H9 (cell line): ENCODE measurements at regions not wholly inside any gene's neighbourhood (a gene's known extent, or its start where the extent isn't known, plus 50 kb on each side); places are given as distances from the start of the nearest gene placed in this dataset.

Experiments used
- DNase-seq: peaks from one replicate; pipeline ENCODE4 v3.0.0-alpha.2; 2017
- H2AFZ ChIP-seq: one replicate; pipeline ENCODE4 v1.6.1; 2013; ENCODE audit warnings: mild to moderate bottlenecking, low read length, control low read depth, moderate library complexity
- H2AK5ac ChIP-seq: 2 replicates; pipeline ENCODE4 v1.6.1; 2013; ENCODE audit warnings: low read length, control low read depth, mixed read lengths; ENCODE audit not compliant: insufficient read length
- H2BK120ac ChIP-seq: one replicate; pipeline ENCODE4 v1.6.1; 2013; ENCODE audit warnings: low read depth, mild to moderate bottlenecking, low read length, control low read depth, inconsistent platforms; ENCODE audit not compliant: poor library complexity, severe bottlenecking
- H2BK12ac ChIP-seq: 2 replicates; pipeline ENCODE4 v1.6.1; 2013; ENCODE audit warnings: low read length, control low read depth, mixed read lengths, low read depth; ENCODE audit not compliant: insufficient read length
- H2BK15ac ChIP-seq: 2 replicates; pipeline ENCODE4 v1.6.1; 2013; ENCODE audit warnings: low read depth, low read length, control low read depth
- H2BK20ac ChIP-seq: one replicate; pipeline ENCODE4 v1.6.1; 2013; ENCODE audit warnings: low read depth, mild to moderate bottlenecking, low read length, control low read depth, inconsistent platforms; ENCODE audit not compliant: poor library complexity, severe bottlenecking
- H2BK5ac ChIP-seq: 2 replicates; pipeline ENCODE4 v1.6.1; 2013; ENCODE audit warnings: low read length, control low read depth, mixed read lengths; ENCODE audit not compliant: insufficient read length
- H3K14ac ChIP-seq: 2 replicates; pipeline ENCODE4 v1.6.1; 2013; ENCODE audit warnings: low read length, control low read depth; ENCODE audit not compliant: insufficient read depth
- H3K18ac ChIP-seq: 2 replicates; pipeline ENCODE4 v1.6.1; 2013; ENCODE audit warnings: low read depth, mild to moderate bottlenecking, mixed read lengths, low read length, control low read depth; ENCODE audit not compliant: insufficient read length
- H3K23ac ChIP-seq: 2 replicates; pipeline ENCODE4 v1.6.1; 2013; ENCODE audit warnings: low read length, control low read depth, mixed read lengths, low read depth; ENCODE audit not compliant: insufficient read length
- H3K23me2 ChIP-seq: 2 replicates; pipeline ENCODE4 v1.6.1; 2013; ENCODE audit warnings: low read depth, mild to moderate bottlenecking, mixed read lengths, low read length, control low read depth; ENCODE audit not compliant: insufficient read length, poor library complexity, severe bottlenecking
- H3K27ac ChIP-seq: 2 replicates; pipeline ENCODE4 v1.5.1; 2013; ENCODE audit warnings: low read length, control low read depth, mixed read lengths, low read depth; ENCODE audit not compliant: insufficient read length
- H3K27me3 ChIP-seq: 2 replicates; pipeline ENCODE4 v1.6.1; 2013; ENCODE audit warnings: low read length, control low read depth, inconsistent platforms; ENCODE audit not compliant: insufficient read depth
- H3K4ac ChIP-seq: 2 replicates; pipeline ENCODE4 v1.6.1; 2013; ENCODE audit warnings: low read depth, mild to moderate bottlenecking, control low read depth, inconsistent platforms, low read length, moderate library complexity
- H3K4me1 ChIP-seq: 2 replicates; pipeline ENCODE4 v1.6.1; 2013; ENCODE audit warnings: low read length, control low read depth, inconsistent platforms; ENCODE audit not compliant: insufficient read depth
- H3K4me2 ChIP-seq: 2 replicates; pipeline ENCODE4 v1.6.1; 2013; ENCODE audit warnings: low read length, control low read depth, mixed read lengths; ENCODE audit not compliant: insufficient read length, insufficient read depth
- H3K56ac ChIP-seq: 2 replicates; pipeline ENCODE4 v1.6.1; 2013; ENCODE audit warnings: low read depth, mild to moderate bottlenecking, mixed read lengths, low read length, control low read depth; ENCODE audit not compliant: insufficient read length
- H3K79me1 ChIP-seq: 2 replicates; pipeline ENCODE4 v1.6.1; 2013; ENCODE audit warnings: low read depth, mild to moderate bottlenecking, moderate library complexity, low read length, control low read depth, inconsistent platforms; ENCODE audit not compliant: insufficient read depth, poor library complexity, severe bottlenecking
- H3K79me2 ChIP-seq: 2 replicates; pipeline ENCODE4 v1.6.1; 2013; ENCODE audit warnings: low read length, control low read depth, inconsistent platforms; ENCODE audit not compliant: insufficient read depth
- H3K9ac ChIP-seq: 2 replicates; pipeline ENCODE4 v1.6.1; 2013; ENCODE audit warnings: low read length, control low read depth, mixed read lengths; ENCODE audit not compliant: insufficient read length; ENCODE audit errors: extremely low read depth
- H3K9me3 ChIP-seq: one replicate; pipeline ENCODE4 v1.6.1; 2013; ENCODE audit warnings: low read depth, low read length, inconsistent platforms; ENCODE audit not compliant: control insufficient read depth
- H3T11ph ChIP-seq: one replicate; pipeline ENCODE4 v1.6.1; 2013; ENCODE audit warnings: mild to moderate bottlenecking, low read length, control low read depth, inconsistent platforms
- H4K20me1 ChIP-seq: one replicate; pipeline ENCODE4 v1.6.1; 2013; ENCODE audit not compliant: control insufficient read depth, insufficient read length, insufficient read depth
- H4K5ac ChIP-seq: 2 replicates; pipeline ENCODE4 v1.6.1; 2013; ENCODE audit warnings: low read depth, mild to moderate bottlenecking, mixed read lengths, low read length, control low read depth; ENCODE audit not compliant: insufficient read length
- H4K8ac ChIP-seq: replicated peaks from 2 replicates; pipeline ENCODE4 v1.6.1; 2013; ENCODE audit warnings: low read length, control low read depth, mixed read lengths, low read depth; ENCODE audit not compliant: insufficient read length
- H4K91ac ChIP-seq: 2 replicates; pipeline ENCODE4 v1.6.1; 2013; ENCODE audit warnings: low read depth, mild to moderate bottlenecking, moderate library complexity, mixed read lengths, low read length, control low read depth; ENCODE audit not compliant: insufficient read length
- H3K27ac Mint-ChIP-seq, 3 experiments: 2 replicates in 2 of 3; 3 replicates in 1 of 3; pipeline ENCODE4 v1.8.0; 2020 to 2021; ENCODE audit warnings: mixed read lengths in 3 of 3, mild to moderate bottlenecking in 1 of 3, moderate library complexity in 1 of 3
- H3K27me3 Mint-ChIP-seq: 2 replicates; pipeline ENCODE4 v1.8.0; 2021; ENCODE audit warnings: low read depth, mild to moderate bottlenecking, moderate library complexity, mixed read lengths
- H3K36me3 Mint-ChIP-seq, 3 experiments: 2 replicates in 2 of 3; 3 replicates in 1 of 3; pipeline ENCODE4 v1.8.0; 2020 to 2021; ENCODE audit warnings: low read depth in 3 of 3, mixed read lengths in 3 of 3; ENCODE audit not compliant: insufficient read depth in 1 of 3
- H3K4me1 Mint-ChIP-seq, 2 experiments: 2 replicates each; pipeline ENCODE4 v1.8.0; 2020; ENCODE audit warnings: mixed read lengths in 2 of 2
- H3K4me3 Mint-ChIP-seq, 2 experiments: 2 replicates in 1 of 2; 3 replicates in 1 of 2; pipeline ENCODE4 v1.8.0; 2020 to 2021; ENCODE audit warnings: mild to moderate bottlenecking in 2 of 2, mixed read lengths in 2 of 2, moderate library complexity in 1 of 2
- H3K9me3 Mint-ChIP-seq, 2 experiments: 2 replicates in 1 of 2; 3 replicates in 1 of 2; pipeline ENCODE4 v1.8.0; 2020; ENCODE audit warnings: mild to moderate bottlenecking in 2 of 2, mixed read lengths in 2 of 2, moderate library complexity in 1 of 2
- CTCF ChIP-seq: fragments of 200-600 bp; sonication (generic); conservative IDR thresholded peaks from 3 replicates; pipeline ENCODE4 v1.8.0; 2021; ENCODE audit warnings: antibody characterized with exemption, mild to moderate bottlenecking
- WGBS: extraction: QIAGEN DNeasy Blood & Tissue Kit; methylation state at CpG from one replicate; pipeline ENCODE4 v1.1.7; 2013; ENCODE audit warnings: missing lambda C conversion rate, low lambda C conversion rate, mixed read lengths; ENCODE audit not compliant: insufficient read length; ENCODE audit errors: extremely low coverage; 5-methylcytosine and 5-hydroxymethylcytosine counted together

GRCh38 chr17:51527225-51527982 is 267.1 kb downstream of the UTP18 start:
- Histone ChIP-seq H3K9ac (no peak overlapping the region), H3K4ac (no peak overlapping the region), H3K23ac (no peak overlapping the region), H4K20me1 (no peaks in the 10 kb centered on the region), H2AFZ (no peak overlapping the region), H3K27me3 (no peaks in the 10 kb centered on the region), H3K9me3 (no peaks in the 10 kb centered on the region), H4K8ac (no peak overlapping the region), H3T11ph (no peak overlapping the region), H3K79me1 (no peaks in the 10 kb centered on the region), H2BK120ac (no peak overlapping the region), H2BK12ac (no peak overlapping the region), H3K79me2 (no peaks in the 10 kb centered on the region), H3K4me2 (no peak overlapping the region), H3K18ac (no peak overlapping the region), H2BK20ac (no peak overlapping the region), H3K4me1 (no peaks in the 10 kb centered on the region), H2BK5ac (no peak overlapping the region), H2AK5ac (no peak overlapping the region), H3K23me2 (no peaks in the 10 kb centered on the region), H3K27ac (no peak overlapping the region), H4K5ac (no peak overlapping the region), H2BK15ac (no peak overlapping the region), H4K91ac (no peak overlapping the region), H3K56ac (no peak overlapping the region), H3K14ac (no peak overlapping the region)
- WGBS: no CpG with 5 or more reads among the region's 9 CpGs
- Mint-ChIP-seq H3K4me3 (no peak overlapping the region), H3K36me3 (peaks cover 0 to 4% (median 0%) of the 10 kb centered on the region in 3 experiments; a peak in 1 of 7 replicates), H3K27me3 (peaks cover 9% of the 10 kb centered on the region), H3K9me3 (peaks cover 6 to 8% of the 10 kb centered on the region in 2 experiments), H3K27ac (peak overlapping the region in 2 of 3 experiments; percentile 53 to 58; a peak in 1 of 7 replicates), H3K4me1 (0 out of 4 replicates have a peak, but pooled peaks cover 0 to 4% of the 10 kb centered on the region in 2 experiments)
- TF ChIP-seq CTCF: no peak
- DNase-seq: no peak
